ENCODE measurements at regions not wholly inside any gene's neighbourhood (a gene's known extent, or its start where the extent isn't known, plus 50 kb on each side); places are given as distances from the start of the nearest gene placed in this dataset.

DNA sequence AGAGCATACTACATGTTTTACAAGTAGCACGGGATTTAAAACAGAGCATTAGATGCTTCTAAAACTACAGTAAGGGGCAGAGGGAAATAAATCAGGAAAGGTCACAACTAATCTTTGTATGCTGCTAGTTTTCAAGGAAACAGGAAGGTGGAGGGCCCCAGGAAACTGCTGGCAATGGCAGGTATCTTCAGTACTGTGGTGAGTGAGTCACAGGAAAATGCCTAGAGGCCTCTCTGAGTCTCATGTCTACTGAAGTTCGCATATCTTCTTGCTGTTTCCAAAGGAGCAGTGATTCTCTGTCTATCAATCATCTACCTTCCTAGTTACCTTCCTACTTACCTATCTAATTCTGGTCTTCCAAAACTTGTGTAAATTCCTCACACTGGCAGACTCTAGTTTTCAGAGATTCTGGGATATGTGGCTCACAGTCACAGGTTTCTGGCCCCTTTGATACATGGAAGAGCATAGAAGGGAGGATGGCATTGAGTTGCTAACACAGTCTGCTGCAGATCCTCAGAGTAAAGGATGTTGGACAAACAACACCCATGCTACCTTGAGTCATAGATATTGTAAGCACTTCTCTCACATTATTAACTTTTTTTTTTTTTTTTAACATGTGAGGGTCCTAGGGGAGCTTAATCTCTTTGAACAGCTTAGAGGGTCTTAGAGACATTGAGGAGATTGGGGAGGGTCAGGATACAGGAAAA is 58.8 kb upstream of the SYN3 start:
- peak; percentile 83 for DNase-seq (ENCODE audit: low read depth)
- no peaks in the 10 kb centered on the region for H3K36me3 ChIP-seq (ENCODE audit: control insufficient read depth, insufficient read depth, low read length)

DNA sequence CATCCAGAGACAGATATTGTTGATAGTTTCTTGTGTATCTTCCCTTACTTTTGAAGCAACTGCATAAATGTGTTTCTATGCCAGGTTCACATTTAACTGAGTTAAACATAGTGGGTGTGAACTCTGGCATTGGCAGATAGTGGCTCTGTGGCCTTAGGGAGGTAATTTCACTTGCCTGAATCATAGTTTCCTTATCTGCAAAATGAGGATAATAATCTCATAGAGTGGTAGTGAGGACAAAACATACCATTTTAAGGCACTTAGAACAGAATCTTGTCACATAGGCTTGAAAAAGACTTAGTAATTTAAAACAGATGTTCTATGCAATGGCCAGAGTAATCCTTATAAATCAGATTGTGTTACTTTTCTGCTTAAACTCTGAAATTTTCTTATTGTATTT is 56.4 kb upstream of the SYN3 start:
- no peak for FAIRE-seq
- H3K36me3 ChIP-seq (ENCODE audit: control insufficient read depth, insufficient read depth, low read length): no peaks in the 10 kb centered on the region
- DNase-seq (ENCODE audit: low read depth): no peak

More for the DNA sequence above, 58.8 kb upstream of the SYN3 start:
- no peaks in the 10 kb centered on the region for H3K27me3 ChIP-seq (ENCODE audit: control insufficient read depth, insufficient read depth, low read length)
- TF ChIP-seq, protein P1, sequence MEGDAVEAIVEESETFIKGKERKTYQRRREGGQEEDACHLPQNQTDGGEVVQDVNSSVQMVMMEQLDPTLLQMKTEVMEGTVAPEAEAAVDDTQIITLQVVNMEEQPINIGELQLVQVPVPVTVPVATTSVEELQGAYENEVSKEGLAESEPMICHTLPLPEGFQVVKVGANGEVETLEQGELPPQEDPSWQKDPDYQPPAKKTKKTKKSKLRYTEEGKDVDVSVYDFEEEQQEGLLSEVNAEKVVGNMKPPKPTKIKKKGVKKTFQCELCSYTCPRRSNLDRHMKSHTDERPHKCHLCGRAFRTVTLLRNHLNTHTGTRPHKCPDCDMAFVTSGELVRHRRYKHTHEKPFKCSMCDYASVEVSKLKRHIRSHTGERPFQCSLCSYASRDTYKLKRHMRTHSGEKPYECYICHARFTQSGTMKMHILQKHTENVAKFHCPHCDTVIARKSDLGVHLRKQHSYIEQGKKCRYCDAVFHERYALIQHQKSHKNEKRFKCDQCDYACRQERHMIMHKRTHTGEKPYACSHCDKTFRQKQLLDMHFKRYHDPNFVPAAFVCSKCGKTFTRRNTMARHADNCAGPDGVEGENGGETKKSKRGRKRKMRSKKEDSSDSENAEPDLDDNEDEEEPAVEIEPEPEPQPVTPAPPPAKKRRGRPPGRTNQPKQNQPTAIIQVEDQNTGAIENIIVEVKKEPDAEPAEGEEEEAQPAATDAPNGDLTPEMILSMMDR (IDR thresholded peaks at IDR 0.05; ENCODE audit: insufficient read depth, low read length, severe bottlenecking): no peak
- no peak overlapping the region for H3K4me3 ChIP-seq (ENCODE audit: low read depth, low read length)
- FAIRE-seq: no peak

DNA sequence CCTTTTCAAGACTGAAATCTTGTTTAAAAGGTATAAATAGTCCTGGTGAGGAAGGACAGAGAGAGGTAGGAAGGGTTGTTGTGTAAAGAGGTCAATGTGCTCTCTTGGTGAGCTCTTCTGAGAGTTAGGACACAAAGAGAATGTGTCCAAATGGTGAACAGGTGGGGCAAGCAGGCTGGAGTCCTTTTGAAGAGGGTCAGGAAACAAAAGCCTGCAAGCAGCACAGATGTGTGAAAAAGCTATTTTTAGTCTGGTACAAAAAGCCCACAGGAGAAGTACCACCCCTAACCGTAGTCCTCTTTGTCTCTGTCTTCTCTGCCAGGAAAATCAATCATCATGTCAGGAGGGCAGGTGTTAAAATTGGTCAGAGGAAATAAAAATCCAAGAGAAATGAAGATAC is 54.4 kb upstream of the SYN3 start:
- Histone ChIP-seq H3K36me3 (ENCODE audit: control insufficient read depth, insufficient read depth, low read length) (no peaks in the 10 kb centered on the region), H3K4me3 (ENCODE audit: low read depth, low read length) (no peak overlapping the region), H3K27me3 (ENCODE audit: control insufficient read depth, insufficient read depth, low read length) (no peaks in the 10 kb centered on the region)
- TF ChIP-seq, protein P1 (IDR thresholded peaks at IDR 0.05; ENCODE audit: insufficient read depth, low read length, severe bottlenecking): no peak
- DNase-seq (ENCODE audit: low read depth): no peak
- FAIRE-seq: no peak

More for the DNA sequence above, 56.4 kb upstream of the SYN3 start:
- Histone ChIP-seq H3K27me3 (ENCODE audit: control insufficient read depth, insufficient read depth, low read length) (no peaks in the 10 kb centered on the region), H3K4me3 (ENCODE audit: low read depth, low read length) (no peak overlapping the region)
- TF ChIP-seq, protein P1 (IDR thresholded peaks at IDR 0.05; ENCODE audit: insufficient read depth, low read length, severe bottlenecking): no peak

DNA sequence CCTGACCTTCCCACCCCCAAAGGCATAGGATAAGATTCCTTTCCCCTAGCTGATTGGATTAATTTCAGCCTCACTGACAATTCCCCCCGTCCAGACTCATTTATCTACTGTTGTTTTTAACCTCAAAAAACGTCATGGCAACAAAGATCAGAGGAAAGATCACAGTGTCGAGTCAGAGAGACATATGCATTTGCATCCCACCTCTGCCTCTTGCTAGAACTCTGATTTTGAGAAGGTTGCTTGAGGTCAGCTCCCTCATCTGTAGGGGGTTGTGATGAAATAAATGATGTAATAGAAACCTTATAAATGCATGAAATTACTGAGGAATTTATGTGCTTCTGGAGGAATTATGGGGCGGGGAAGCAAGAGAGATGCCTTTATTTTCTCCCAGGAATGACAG is 53.3 kb upstream of the SYN3 start:
- TF ChIP-seq, protein P1 (IDR thresholded peaks at IDR 0.05; ENCODE audit: insufficient read depth, low read length, severe bottlenecking): no peak
- Histone ChIP-seq H3K4me3 (ENCODE audit: low read depth, low read length) (no peak overlapping the region), H3K36me3 (ENCODE audit: control insufficient read depth, insufficient read depth, low read length) (no peaks in the 10 kb centered on the region), H3K27me3 (ENCODE audit: control insufficient read depth, insufficient read depth, low read length) (no peaks in the 10 kb centered on the region)
- no peak for FAIRE-seq
- DNase-seq (ENCODE audit: low read depth): no peak

DNA sequence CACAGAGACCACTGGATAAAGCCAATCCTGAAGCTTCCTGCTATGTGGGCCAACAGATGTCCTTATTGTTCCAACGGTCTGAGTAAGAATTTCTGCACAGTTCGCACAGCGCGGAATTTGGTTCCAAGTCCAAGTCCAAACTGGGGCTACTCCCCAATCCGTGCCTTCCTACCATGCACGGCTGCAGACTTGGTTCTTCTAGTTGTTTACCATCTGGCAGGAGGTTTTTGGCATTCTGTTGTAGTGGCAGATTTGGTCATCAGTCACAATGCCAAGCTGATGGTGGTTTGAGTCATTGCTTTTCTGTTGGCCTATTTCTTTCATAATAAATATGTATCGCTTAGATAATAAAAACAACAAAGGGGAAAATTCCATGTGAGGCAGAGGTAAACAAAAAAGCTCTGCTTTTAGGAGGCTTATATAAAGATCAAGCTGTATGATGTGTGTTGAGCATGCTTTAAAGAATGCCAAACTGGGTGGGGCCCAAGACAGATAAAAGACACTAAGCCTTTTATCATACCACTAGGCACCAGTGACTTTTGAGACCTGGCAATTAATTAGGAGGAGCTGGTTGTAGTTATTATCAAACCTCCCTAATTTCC is 52.5 kb upstream of the SYN3 start:
- FAIRE-seq (no peak), DNase-seq (ENCODE audit: low read depth) (no peak)
- H3K36me3 ChIP-seq (ENCODE audit: control insufficient read depth, insufficient read depth, low read length): no peaks in the 10 kb centered on the region
- no peaks in the 10 kb centered on the region for H3K27me3 ChIP-seq (ENCODE audit: control insufficient read depth, insufficient read depth, low read length)
- TF ChIP-seq, protein P1 (IDR thresholded peaks at IDR 0.05; ENCODE audit: insufficient read depth, low read length, severe bottlenecking): no peak
- H3K4me3 ChIP-seq (ENCODE audit: low read depth, low read length): no peak overlapping the region
